ENCODE measurements at regions not wholly inside any gene's neighbourhood (a gene's known extent, or its start where the extent isn't known, plus 50 kb on each side); places are given as distances from the start of the nearest gene placed in this dataset.
A peak's percentile ranks its signal among the peaks of the same experiment; 100 is the strongest.

DNA sequence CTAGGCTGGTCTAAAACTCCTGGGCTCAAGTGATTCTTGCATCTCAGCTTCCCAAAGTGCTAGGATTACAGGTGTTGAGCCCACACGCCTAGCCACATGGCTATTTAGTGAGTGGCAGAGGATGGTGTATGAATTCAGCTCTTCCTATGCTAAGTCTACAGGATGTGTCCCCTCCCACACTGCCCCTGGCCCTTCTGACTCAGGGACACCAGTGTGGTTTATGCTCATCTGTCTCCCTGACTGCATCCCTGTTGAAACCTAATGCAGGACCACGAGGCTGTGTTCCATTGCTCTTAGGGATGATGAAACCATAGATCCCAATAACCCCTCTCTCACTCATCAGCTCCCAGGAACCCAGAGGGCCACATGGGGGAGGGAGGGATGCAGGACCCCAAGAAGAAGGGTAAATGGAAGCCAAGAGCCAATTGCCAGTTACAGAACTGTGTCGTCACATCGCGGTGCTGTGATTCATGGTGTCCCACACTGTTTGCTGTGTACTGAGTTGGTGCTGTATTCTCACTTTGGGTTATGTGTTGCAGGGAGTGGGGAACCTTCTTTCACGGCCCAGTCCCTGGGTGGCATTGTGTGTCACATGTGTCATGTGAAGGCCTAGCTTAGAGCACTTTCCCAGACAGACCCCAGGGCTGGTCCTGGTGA lies 102.9 kb upstream of the HAAO start:
- no peak for DNase-seq

DNA sequence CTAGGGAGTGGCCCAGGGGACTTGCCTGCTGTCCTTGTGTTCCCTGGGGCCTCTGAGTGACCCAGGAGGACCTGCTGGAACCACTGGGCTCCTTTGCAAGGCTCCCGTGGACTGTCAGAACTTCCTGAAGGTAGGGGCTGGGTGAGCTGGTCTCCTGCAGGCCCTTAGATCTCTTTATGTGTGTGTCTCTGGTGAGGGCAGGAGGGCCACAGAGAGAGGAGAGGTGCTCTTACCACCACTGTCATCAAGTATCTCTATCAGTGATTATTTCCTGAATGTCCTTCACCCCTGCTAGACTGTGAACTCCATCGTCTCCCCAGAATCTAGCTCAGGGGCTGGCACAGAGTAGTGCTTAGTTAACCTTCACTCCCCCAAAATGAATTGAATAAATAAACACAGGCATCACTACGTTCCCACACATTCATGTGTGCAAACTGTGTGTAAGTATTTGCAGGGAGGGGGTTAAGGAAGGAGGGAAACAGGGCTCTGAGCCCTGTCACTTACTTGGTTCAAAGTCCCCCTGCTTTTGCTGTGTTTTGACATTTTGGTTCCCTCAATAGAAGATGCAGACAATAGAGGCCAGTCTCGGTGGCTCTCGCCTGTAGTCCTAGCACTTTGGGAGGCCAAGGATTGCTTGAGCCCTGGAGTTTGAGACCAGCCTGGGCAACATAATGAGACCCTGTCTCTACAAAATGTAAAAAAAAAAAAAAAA lies 100.8 kb upstream of the HAAO start:
- no peak for DNase-seq

DNA sequence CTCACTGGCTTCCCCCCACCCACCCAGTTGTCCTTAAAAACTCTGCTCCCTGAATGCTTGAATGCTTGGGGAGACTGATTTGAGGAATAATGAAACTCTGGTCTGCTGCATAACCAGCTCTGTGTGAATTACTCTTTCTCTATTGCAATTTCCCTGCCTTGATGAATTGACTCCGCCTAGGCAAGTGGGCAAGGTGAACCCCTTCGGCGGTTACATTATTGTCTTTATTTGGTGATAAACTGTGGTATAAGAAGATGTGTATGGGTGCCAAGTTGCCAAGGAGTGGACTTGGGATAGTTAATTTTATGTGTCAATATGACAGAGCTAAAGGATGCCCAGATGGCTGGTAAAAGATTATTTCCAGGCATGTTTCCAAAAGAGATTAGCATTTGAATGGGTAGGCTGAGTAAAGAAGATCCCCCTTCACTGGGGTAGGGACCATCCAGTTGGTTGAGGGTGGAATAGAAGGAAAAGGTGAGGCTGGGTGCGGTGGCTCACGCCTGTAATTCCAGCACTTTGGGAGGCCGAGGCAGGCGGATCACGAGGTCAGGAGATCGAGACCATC lies 98.5 kb upstream of the HAAO start:
- DNase-seq = no peak

DNA sequence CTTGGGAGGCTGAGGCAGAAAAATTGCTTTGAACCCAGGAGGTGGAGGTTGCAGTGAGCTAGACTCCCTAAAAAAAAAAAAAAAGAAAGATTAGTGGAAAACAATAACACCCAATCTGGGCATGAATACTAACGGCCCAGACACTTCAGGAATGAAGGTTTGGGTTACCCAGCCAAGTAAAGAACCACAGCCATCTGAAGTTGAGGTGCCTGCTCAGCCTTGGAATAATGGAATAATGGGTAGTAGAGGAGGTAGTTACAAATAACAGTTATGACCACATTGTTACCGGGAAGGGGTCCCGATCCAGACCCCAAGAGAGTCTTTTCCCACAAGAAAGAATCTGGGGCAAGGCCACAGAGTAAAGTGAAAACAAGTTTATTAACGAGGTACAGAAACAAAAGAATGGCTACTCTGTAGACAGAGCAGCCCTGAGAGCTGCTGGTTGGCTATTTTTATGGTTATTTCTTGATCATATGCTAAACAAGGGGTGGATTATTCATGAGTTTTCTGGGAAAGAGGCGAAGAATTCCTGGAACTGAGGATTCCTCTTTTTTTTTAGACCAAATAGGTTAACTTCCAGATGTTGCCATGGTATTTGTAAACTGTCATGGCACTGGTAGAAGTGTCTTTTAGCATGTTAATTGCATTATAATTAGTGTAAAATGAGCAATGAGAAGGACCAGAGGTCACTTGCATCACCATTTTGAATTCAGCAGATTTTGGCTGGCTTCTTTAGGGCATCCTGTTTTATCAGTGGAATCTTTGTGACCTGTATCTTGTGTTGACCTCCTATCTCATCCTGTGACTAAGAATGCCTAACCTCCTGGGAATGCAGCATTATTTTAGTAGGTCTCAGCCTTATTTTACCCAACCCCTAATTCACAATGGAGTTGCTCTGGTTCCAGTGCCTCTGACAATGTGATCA lies 96.2 kb upstream of the HAAO start:
- DNase-seq = no peak

DNA sequence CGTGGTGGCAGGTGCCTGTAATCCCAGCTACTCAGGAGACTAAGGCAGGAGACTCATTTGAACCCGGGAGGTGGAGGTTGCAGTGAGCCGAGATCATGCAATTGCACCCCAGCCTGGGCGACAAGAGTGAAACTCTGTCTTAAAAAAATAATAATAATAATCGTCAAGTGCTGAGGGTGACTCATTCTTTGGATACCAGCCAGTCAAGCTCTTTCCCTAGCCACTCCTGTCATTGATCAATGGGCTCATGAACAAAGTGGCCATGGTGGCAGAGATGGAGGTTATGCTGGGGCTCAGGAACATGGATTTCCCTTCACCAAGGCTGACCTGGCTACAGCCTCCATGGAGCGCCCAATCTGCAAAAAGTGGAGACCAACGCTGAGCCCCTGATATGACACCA lies 94.5 kb upstream of the HAAO start:
- DNase-seq = no peak

DNA sequence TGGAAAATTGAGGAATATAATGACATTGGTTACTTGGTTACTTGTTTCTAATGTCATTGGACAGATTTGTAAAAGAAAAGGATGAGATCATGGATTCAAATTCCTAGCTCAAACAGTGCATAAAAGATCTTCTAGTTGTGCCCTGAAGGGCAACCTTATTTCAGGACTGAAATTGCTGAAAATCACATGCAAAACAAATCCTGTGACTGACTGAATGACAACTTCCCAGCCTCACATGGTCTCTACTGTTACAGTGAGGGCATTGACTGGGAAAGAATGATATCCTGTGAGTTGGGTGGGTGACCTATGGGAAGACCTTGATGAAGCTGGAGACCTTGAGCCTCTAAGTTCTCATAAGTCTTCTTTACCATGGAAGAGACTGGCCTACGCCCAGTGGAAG lies 90.4 kb upstream of the HAAO start:
- DNase-seq = no peak

DNA sequence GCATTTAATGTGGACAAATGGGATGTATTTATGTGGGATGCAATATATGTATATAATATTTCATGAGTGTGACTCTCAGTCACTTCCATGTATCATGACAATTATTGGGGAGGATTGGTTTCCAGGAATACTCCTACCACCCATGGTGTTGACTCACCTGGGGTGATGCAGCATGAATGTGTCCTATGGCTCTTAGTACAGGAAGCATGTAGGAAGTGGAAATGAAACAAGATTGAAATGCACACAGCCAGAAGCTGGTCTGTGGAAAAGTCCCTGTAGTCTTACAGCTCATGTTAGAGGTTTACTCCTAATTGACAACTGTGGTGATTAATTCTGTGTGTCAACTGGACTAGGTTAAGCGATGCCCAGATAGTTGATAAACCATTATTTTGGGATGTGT lies 89.3 kb upstream of the HAAO start:
- DNase-seq = no peak

DNA sequence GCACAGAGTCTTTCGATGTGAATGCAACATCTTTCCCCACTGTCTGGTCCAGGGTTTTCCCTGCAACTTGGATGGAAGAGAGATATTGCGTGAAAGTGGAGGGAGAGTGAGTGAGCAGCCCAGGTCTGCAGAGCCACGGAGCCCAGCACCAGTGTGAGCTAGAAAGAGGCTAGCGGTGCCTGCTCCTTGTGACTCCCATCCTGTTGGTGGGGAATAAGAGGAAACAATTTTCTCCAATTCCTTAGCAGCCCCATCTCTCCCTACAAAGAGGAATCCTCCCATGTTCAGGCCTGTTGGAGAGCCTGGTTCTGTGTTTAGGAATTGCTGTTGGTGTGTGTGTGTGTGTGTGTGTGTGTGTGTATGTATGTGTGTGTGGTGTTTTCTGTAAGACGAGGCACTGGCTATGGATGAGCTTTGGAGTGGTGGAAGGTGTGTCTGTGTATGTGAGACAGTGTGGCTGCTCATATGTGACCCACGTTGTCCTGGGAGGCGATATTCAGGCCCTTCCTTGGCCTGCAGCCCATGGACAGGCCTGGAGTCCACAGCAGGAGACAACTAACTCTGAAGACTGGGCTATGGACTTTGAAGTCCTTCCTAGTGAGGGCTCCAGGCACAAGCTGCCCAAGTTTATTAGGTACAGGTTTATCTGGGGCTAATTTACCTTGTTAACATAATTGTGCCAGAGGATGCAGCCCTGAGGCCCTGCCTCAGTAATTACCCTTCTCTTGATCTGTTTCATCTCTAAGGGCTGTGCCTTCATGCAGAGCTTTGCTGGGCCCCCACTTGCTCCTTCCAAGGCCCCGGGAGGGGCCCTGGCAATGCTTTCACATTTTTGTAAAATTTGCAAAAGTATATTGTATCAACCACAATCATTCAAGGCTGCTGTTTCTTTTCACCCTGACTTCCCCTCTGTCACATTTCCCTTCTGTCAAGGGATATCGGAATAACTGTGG lies 88.6 kb upstream of the HAAO start:
- no peak for DNase-seq

DNA sequence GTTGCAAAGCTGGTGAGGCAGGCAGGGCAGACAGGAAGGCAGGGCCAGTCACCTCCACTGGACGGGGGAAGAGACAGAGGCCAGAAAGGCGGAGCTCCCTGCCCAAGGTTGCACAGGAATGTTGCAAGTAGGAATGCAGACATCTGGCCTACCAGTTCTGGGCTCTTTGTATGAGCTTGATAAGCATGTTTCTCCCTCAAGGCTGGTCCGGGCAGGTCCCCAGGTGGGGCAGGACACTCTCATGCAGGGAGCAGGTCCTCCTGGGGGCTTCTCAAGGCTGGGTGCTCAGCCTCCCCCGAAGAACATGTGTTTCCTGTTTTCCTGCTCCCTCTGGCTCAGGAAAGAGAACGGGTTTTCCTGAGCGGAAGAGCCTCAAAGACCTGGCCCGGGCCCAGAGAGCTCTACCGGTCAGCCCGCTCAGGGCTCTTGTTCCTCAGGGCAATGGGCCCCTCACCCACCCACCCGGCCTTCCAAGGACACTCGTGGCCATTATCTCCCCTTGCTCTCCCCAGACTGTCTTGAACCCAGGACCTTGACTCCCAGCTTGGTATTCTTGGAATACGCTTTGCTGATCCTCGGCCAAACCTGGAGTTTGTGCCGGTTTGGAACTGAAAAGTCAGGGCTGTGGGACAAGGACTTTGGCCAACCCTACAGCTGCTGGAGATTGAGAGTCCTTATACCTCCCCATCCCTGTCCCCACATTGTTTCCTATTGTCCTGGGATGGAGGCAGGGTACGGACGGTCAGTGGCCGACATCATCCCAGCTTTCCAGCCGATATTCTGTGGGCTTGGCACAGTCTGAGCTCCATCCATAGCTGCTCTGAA lies 87.7 kb upstream of the HAAO start:
- no peak for DNase-seq

DNA sequence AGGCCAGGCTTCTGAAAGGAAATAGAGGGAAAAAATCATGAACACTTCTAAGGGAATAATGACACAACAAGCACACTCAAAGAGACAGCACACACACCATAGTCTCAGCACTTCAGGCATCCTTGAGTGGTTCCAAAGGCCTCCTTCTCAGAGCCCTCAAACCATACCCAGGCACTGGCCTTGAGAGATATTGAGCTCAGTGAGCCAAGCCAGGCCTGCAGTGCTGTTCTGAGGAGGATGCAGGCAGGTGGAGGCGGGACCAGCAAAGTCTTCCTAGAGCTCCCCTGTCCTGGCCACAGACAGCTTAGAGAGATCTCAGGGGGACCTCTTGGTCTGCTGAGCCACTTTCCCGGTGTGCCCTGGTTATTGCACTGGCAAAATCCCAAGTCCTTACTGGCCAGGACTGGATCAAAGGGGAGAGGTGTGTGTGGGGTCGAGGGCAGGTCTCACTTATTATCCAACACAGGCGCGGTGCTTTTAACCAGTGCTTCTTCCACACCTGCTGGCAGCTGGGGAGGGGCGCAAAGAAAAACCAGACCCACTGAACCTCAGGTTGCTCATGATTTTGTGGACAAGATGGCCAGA lies 86.8 kb upstream of the HAAO start:
- no peak for DNase-seq

DNA sequence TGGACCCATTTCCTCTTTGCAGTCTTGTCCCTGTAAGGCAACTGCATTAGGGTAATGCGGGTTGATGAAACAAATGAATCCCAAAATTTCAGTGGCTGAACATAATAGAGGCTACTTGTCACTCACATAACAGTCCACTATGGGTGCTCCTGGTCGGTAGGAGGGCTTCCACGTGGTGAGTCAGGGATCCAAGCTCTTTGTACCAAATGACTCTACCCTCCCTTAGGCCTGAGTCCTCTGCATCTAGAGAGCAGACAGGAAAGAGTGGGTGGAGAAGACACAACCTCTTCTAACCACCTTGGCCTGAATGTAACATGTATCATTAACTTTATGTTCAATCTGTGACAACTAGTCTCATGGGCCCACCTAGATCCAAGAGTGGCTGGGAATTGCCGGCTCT lies 86.2 kb upstream of the HAAO start:
- DNase-seq = no peak

DNA sequence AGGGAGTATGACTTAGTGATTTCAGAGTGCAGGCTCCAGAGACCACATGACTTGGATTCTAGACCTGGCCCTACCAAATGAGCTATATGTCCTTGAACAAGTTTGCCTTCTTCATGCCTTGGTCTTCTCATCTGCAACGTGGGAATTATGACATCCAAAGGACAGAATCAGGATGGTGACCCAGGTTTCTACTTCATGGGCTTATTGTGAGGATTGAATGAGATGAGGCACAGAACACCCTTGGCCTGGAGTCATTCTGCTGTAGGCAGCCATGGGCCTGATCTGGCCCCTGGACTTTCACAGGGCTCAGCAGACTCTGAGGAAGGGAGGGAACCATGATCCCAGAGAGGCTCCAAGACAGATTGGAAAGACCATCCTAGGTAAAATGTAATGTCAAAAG lies 85.6 kb upstream of the HAAO start:
- DNase-seq = no peak

DNA sequence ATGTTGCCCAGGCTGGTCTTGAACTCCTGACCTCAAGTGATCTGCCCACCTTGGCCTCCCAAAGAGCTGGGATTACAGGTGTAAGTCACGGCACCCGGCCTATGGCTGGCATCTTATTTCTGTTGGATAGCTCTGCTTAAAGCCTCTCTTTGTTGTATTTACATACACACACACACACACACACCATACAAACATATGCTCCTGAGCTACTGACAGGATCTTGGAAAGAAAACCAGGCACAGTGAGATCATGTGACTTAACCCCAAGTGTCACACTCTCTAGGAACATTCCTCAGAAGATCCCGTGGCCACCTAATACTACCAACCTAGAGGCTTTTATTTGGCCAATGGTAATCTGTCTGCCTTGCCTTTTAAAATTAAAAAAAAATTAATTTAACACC lies 85.1 kb upstream of the HAAO start:
- no peak for DNase-seq

DNA sequence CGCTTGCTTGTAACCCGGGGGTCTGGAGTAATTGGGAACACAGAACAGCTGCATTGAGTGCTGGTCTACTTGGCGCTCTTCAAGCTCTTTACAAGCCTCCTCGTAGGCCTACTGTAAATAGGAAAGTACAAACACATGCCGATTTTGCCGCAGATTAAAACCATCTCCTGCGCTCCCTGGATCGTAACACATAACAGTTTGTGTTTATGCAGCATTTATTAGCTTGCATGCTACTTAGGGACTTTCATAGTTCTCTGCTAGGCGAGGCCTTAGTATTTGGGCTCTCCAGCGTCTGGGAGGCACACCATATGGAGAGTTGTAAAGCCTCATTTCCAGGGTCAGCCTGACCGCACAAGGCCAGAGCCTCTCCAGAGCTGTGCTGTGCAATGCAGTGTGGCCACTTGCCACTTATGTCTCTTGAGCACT lies 84.0 kb upstream of the HAAO start:
- DNase-seq = peak; percentile 71

DNA sequence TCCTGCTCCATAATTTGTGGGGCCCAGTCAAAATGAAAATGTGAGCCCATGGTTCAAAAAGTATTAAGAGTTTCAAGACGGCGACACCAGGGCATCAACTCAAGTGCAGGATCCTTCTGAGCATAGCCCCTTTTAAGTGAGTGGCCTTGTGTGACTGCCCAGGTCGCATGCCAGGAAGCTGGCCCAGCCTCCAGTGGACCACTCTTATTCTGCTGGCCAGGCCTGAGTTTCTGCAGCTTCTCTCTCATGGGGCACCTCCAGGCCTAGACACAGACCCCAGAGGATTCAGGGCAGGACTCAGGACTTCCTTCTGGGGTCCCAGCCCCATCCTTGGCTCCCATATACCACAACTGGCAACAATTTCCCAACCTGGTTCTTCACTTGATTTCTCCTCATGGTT lies 83.5 kb upstream of the HAAO start:
- no peak for DNase-seq

DNA sequence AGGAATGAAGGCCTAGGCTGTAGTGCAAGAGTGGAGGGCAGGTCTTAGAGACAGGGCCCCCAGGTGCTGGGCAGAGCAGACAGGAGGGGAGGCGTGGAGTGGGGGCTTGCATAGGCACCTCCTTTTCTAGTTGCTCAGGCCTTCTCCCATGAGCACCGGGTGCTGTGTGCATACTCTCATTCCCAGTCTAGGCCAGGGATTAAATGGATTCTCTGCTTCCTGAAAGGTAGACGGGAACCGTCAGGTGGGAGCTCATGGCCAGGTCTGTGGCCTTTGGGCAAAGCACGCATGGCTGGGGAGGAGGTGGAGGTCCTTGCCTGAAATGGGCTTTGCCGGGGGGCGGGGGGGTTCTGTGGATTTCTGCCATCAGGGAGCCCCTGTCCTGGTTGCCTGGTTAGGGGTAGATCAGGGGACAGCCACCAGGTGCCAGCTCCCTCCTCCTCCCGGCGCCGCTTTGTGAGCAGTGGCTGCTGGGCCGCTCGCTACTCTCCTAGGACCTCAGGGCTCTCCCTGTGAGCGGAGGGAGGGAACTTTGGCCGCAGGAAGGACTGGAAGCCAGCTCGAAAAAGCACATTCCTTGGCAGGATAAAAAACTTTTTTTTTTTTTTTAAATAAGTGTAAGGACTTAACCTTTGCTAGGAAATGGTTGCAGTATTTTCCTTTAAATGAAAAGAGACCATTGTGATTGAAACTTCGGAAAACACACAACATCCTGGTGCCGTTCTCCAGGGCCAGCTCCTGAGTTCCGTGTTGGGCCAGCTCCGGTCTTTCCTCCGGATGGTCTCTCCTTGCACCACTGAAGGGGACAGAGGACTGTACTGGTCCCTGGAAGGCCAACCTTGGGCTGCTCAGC lies 82.8 kb upstream of the HAAO start:
- DNase-seq = peak; percentile 51

DNA sequence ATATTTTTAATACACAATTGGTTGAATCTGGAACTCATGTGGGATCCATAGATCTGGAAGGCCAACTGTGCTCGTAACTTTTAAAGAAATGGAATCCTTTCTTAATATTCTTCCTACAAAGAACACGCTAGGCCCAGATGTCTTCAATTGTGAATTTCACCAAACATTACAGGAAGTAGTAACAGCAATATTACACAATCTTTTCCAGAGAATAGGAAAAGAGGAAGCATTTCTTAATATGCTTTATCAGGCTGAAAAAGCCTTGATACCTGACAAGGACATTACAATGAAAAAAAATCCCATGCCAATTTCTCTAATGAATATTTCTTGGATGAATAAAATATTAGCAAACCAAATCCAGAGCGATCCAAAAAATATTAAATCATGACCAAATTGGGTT lies 80.3 kb upstream of the HAAO start:
- DNase-seq = no peak

DNA sequence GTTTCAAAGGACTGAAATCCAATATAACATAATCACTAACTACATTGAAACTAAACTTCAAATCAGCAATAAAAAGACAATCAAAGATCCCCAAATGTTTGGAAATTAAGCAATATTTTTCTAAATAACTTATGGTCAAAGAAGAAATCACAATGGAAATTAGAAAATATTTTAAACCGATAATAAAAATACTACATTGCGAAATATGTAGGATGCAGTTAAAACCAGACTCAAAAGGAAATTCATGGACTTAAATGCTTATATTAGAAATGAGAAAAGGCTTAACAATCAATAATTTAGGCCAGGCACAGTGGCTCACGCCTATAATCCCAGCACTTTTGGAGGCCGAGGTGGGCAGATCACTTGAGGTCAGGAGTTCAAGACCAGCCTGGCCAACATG lies 79.0 kb upstream of the HAAO start:
- no peak for DNase-seq

DNA sequence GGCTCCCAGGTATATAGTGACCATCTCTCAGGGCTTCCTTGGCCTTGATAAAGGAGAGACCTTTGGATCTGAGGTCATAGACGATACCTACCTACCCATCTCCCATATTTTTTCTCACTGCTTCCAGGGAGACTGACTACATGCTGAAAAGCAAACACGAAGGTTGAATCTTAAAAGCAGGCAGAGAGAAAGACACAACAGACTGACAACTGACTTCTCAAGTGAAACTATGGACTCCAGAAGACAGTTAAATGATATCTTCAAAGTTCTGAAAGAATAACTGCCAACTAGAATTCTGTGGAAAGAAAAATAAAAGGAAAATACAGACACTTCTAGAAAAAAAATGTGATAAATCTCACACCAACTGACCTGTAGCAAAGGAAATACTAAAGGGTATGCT lies 76.5 kb upstream of the HAAO start:
- no peak for DNase-seq

All from tongue (tissue), 1 donor.